ENCODE measurements at regions not wholly inside any gene's neighbourhood (a gene's known extent, or its start where the extent isn't known, plus 50 kb on each side); places are given as distances from the start of the nearest gene placed in this dataset.

GRCh38 chr5:63341442-63341841, 620.8 kb downstream of the HTR1A start:
- Histone ChIP-seq H3K4me3 (ENCODE audit: low read length) (no peak overlapping the region), H3F3A (ENCODE audit: insufficient read depth, low read length) (no peaks in the 10 kb centered on the region), H2AFZ (ENCODE audit: low read length) (no peak overlapping the region), H3K4me2 (ENCODE audit: low read depth, low read length) (no peak overlapping the region), H3K79me2 (ENCODE audit: low read length) (no peaks in the 10 kb centered on the region), H3K9me3 (replicated peaks; ENCODE audit: insufficient read depth, low read length) (no peaks in the 10 kb centered on the region), H3K9ac (ENCODE audit: low read length) (no peak overlapping the region), H3K27ac (ENCODE audit: low read length) (no peak overlapping the region), H3K9me2 (replicated peaks; ENCODE audit: insufficient read depth, low read length) (no peaks in the 10 kb centered on the region), H4K20me1 (ENCODE audit: insufficient read depth, low read length) (no peaks in the 10 kb centered on the region), H3K4me1 (ENCODE audit: low read length) (no peaks in the 10 kb centered on the region), H3K27me3 (replicated peaks; ENCODE audit: insufficient read depth, low read length) (no peaks in the 10 kb centered on the region), H3K36me3 (replicated peaks; ENCODE audit: insufficient read depth, low read length) (no peaks in the 10 kb centered on the region)
- TF ChIP-seq CTCF (IDR thresholded peaks at IDR 0.05; ENCODE audit: low read length): no peak
- no peak for TF ChIP-seq EZH2 (optimal IDR thresholded peaks at IDR 0.05; ENCODE audit: low read depth, low read length)
- no peak for TF ChIP-seq EZH2phosphoT487 (IDR thresholded peaks at IDR 0.05; ENCODE audit: low read length)
- DNase-seq: no peak

- Histone ChIP-seq H3K27ac (ENCODE audit: low read length) (no peak overlapping the region), H2AFZ (ENCODE audit: low read length) (no peak overlapping the region), H3K9me2 (replicated peaks; ENCODE audit: insufficient read depth, low read length) (no peaks in the 10 kb centered on the region), H4K20me1 (ENCODE audit: insufficient read depth, low read length) (no peaks in the 10 kb centered on the region), H3K9ac (ENCODE audit: low read length) (no peak overlapping the region), H3K4me3 (ENCODE audit: low read length) (no peak overlapping the region), H3K79me2 (ENCODE audit: low read length) (no peaks in the 10 kb centered on the region), H3F3A (ENCODE audit: insufficient read depth, low read length) (no peaks in the 10 kb centered on the region), H3K4me2 (ENCODE audit: low read depth, low read length) (no peak overlapping the region), H3K4me1 (ENCODE audit: low read length) (no peaks in the 10 kb centered on the region), H3K36me3 (replicated peaks; ENCODE audit: insufficient read depth, low read length) (no peaks in the 10 kb centered on the region), H3K9me3 (replicated peaks; ENCODE audit: insufficient read depth, low read length) (no peaks in the 10 kb centered on the region), H3K27me3 (replicated peaks; ENCODE audit: insufficient read depth, low read length) (no peaks in the 10 kb centered on the region)
- no peak for DNase-seq
- TF ChIP-seq CTCF (IDR thresholded peaks at IDR 0.05; ENCODE audit: low read length): no peak
- TF ChIP-seq EZH2 (optimal IDR thresholded peaks at IDR 0.05; ENCODE audit: low read depth, low read length): no peak
- TF ChIP-seq EZH2phosphoT487 (IDR thresholded peaks at IDR 0.05; ENCODE audit: low read length): no peak
Observed at GRCh38 chr5:63323926-63324325, 638.3 kb downstream of the HTR1A start.

- no peak for DNase-seq
- no peaks in the 10 kb centered on the region for H3K79me2 ChIP-seq (ENCODE audit: low read length)
- no peaks in the 10 kb centered on the region for H3K27me3 ChIP-seq (replicated peaks; ENCODE audit: insufficient read depth, low read length)
- H3K4me2 ChIP-seq (ENCODE audit: low read depth, low read length): no peak overlapping the region
- no peak overlapping the region for H2AFZ ChIP-seq (ENCODE audit: low read length)
- no peaks in the 10 kb centered on the region for H4K20me1 ChIP-seq (ENCODE audit: insufficient read depth, low read length)
- no peak overlapping the region for H3K9ac ChIP-seq (ENCODE audit: low read length)
- no peaks in the 10 kb centered on the region for H3K4me1 ChIP-seq (ENCODE audit: low read length)
- no peaks in the 10 kb centered on the region for H3K9me2 ChIP-seq (replicated peaks; ENCODE audit: insufficient read depth, low read length)
- no peak overlapping the region for H3K27ac ChIP-seq (ENCODE audit: low read length)
- H3K36me3 ChIP-seq (replicated peaks; ENCODE audit: insufficient read depth, low read length): no peaks in the 10 kb centered on the region
- no peaks in the 10 kb centered on the region for H3K9me3 ChIP-seq (replicated peaks; ENCODE audit: insufficient read depth, low read length)
- no peaks in the 10 kb centered on the region for H3F3A ChIP-seq (ENCODE audit: insufficient read depth, low read length)
- TF ChIP-seq EZH2phosphoT487 (IDR thresholded peaks at IDR 0.05; ENCODE audit: low read length): no peak
- TF ChIP-seq CTCF (IDR thresholded peaks at IDR 0.05; ENCODE audit: low read length): no peak
- TF ChIP-seq EZH2 (optimal IDR thresholded peaks at IDR 0.05; ENCODE audit: low read depth, low read length): no peak
- H3K4me3 ChIP-seq (ENCODE audit: low read length): no peak overlapping the region
Observed at GRCh38 chr5:63314551-63314950, 647.7 kb downstream of the HTR1A start.
